Naive thymus-derived CD4-positive, alpha-beta T cell (primary cell): ENCODE measurements at regions not wholly inside any gene's neighbourhood (a gene's known extent, or its start where the extent isn't known, plus 50 kb on each side); places are given as distances from the start of the nearest gene placed in this dataset.
"Not testable (repeated sequence)": the region's sequence is repeated elsewhere in the genome, so short reads cannot be mapped to it uniquely, and the experiment has no call there.

Experiments
- ATAC-seq: fragments of 150-1000 bp; cut with Tn5 transposase; 2 replicates; pipeline ENCODE4 v1.10.0; 2021; ENCODE audit warnings: mild to moderate bottlenecking, moderate library complexity
- CTCF ChIA-PET: fragments of 350-600 bp; sonication (Branson Sonifier 250); formaldehyde crosslinking; loops from one replicate; lab custom pipeline; 2021; ENCODE audit warnings: antibody characterized with exemption; lab: Charles Lee
- POLR2A ChIA-PET: fragments of 350-600 bp; sonication (Branson Sonifier 250); formaldehyde crosslinking; loops from one replicate; lab custom pipeline; 2021; ENCODE audit warnings: antibody characterized with exemption, inconsistent platforms; lab: Charles Lee
- DNase-seq, 9 donors: peaks; one replicate each; pipeline versions ENCODE4 v3.0.0 to v3.0.0-alpha.2; 2020 to 2022; ENCODE audit warnings: mixed read lengths in 1 of 9
- H3K27ac ChIP-seq: one replicate; pipeline ENCODE4 v1.7.0; 2013; ENCODE audit warnings: mild to moderate bottlenecking, low read depth, low read length, moderate library complexity
- H3K27me3 ChIP-seq, 2 donors: one replicate each; pipeline ENCODE4 v1.7.0; 2013; ENCODE audit warnings: low read length in 2 of 2, mild to moderate bottlenecking in 2 of 2, moderate library complexity in 2 of 2; ENCODE audit not compliant: control insufficient read depth in 2 of 2, insufficient read depth in 2 of 2
- H3K36me3 ChIP-seq, 3 experiments: 1 replicate in 2 of 3; 2 replicates in 1 of 3; pipeline ENCODE4 v1.7.0; 2013; ENCODE audit warnings: low read length in 3 of 3, mild to moderate bottlenecking in 3 of 3, moderate library complexity in 1 of 3; ENCODE audit not compliant: insufficient read depth in 3 of 3, control insufficient read depth in 2 of 3
- H3K4me1 ChIP-seq, 2 donors: one replicate each; pipeline ENCODE4 v1.7.0; 2013; ENCODE audit warnings: low read length in 2 of 2, mild to moderate bottlenecking in 2 of 2, moderate library complexity in 1 of 2; ENCODE audit not compliant: control insufficient read depth in 2 of 2, insufficient read depth in 2 of 2
- H3K4me3 ChIP-seq: 2 replicates; pipeline ENCODE4 v1.7.0; 2013; ENCODE audit warnings: mild to moderate bottlenecking, low read length
- H3K9me3 ChIP-seq, 3 experiments: 1 replicate in 2 of 3; 2 replicates in 1 of 3; pipeline ENCODE4 v1.7.0; 2013; ENCODE audit warnings: low read length in 3 of 3; ENCODE audit not compliant: control insufficient read depth in 2 of 3
- H3K27ac Mint-ChIP-seq, 9 donors: one replicate each; pipeline ENCODE4 v1.8.0; 2020 to 2022; ENCODE audit warnings: mixed read lengths in 9 of 9, mild to moderate bottlenecking in 8 of 9, moderate library complexity in 5 of 9, inconsistent platforms in 2 of 9
- H3K27me3 Mint-ChIP-seq, 5 donors: one replicate each; pipeline ENCODE4 v1.8.0; 2021 to 2022; ENCODE audit warnings: mixed read lengths in 5 of 5, mild to moderate bottlenecking in 1 of 5
- H3K36me3 Mint-ChIP-seq, 5 donors: one replicate each; pipeline ENCODE4 v1.8.0; 2020 to 2022; ENCODE audit warnings: mixed read lengths in 5 of 5, mild to moderate bottlenecking in 3 of 5, inconsistent platforms in 1 of 5
- H3K4me1 Mint-ChIP-seq, 7 donors: one replicate each; pipeline ENCODE4 v1.8.0; 2020 to 2022; ENCODE audit warnings: mixed read lengths in 7 of 7, mild to moderate bottlenecking in 3 of 7, inconsistent platforms in 1 of 7
- H3K4me3 Mint-ChIP-seq, 10 donors: one replicate each; pipeline ENCODE4 v1.8.0; 2020 to 2022; ENCODE audit warnings: mild to moderate bottlenecking in 10 of 10, mixed read lengths in 10 of 10, moderate library complexity in 6 of 10, inconsistent platforms in 2 of 10
- H3K9me3 Mint-ChIP-seq, 11 donors: one replicate each; pipeline ENCODE4 v1.8.0; 2020 to 2022; ENCODE audit warnings: mixed read lengths in 11 of 11, mild to moderate bottlenecking in 4 of 11, inconsistent platforms in 1 of 11, moderate library complexity in 1 of 11
- intact Hi-C, 2 donors: fragments of 100-400 bp; cut with micrococcal nuclease; formaldehyde crosslinking; loops; one replicate each; pipeline ENCODE4 v1.15.1; 2023

GRCh38 chr9:91012933-91013841, 211.6 kb downstream of the SYK start:
- Histone ChIP-seq H3K4me1 (no peaks in the 10 kb centered on the region), H3K36me3 (no peaks in the 10 kb centered on the region), H3K4me3 (no peak overlapping the region), H3K27me3 (no peaks in the 10 kb centered on the region), H3K9me3 (no peaks in the 10 kb centered on the region), H3K27ac (no peak overlapping the region)
- no peak for ATAC-seq
- intact Hi-C loops: no loop called here
- Mint-ChIP-seq H3K9me3 (peaks cover 6 to 28% (median 12%) of the 10 kb centered on the region in 11 donors), H3K4me1 (peaks cover 0 to 2% (median 0%) of the 10 kb centered on the region in 7 donors), H3K4me3 (no peak overlapping the region), H3K36me3 (peaks cover 4 to 14% (median 9%) of the 10 kb centered on the region in 5 donors), H3K27me3 (peaks cover 5 to 23% (median 14%) of the 10 kb centered on the region in 5 donors), H3K27ac (no peak overlapping the region)
- ChIA-PET POLR2A (no interaction called here), CTCF (no interaction called here)
- DNase-seq: no peak

- CTCF ChIA-PET: interaction anchor here (1.1 kb wide), 1 partner anchor 15 kb away, joined by 3 read pairs; no protein-coding TSS in a partner anchor
- H3K36me3 ChIP-seq: no peaks in the 10 kb centered on the region
- intact Hi-C loops: no loop called here
- no peak for DNase-seq
- Mint-ChIP-seq H3K27ac (no peak overlapping the region), H3K4me1 (peaks cover 0 to 11% (median 0%) of the 10 kb centered on the region in 7 donors), H3K27me3 (peaks cover 14 to 42% (median 26%) of the 10 kb centered on the region in 5 donors), H3K36me3 (peaks cover 4 to 26% (median 9%) of the 10 kb centered on the region in 5 donors), H3K9me3 (peaks cover 7 to 36% (median 10%) of the 10 kb centered on the region in 11 donors), H3K4me3 (no peak overlapping the region)
- H3K9me3 ChIP-seq: no peaks in the 10 kb centered on the region
- no peaks in the 10 kb centered on the region for H3K27me3 ChIP-seq
- H3K27ac ChIP-seq: no peak overlapping the region
- no peaks in the 10 kb centered on the region for H3K4me1 ChIP-seq
- ATAC-seq: no peak
- POLR2A ChIA-PET: no interaction called here
- no peak overlapping the region for H3K4me3 ChIP-seq
Observed at GRCh38 chr9:91017245-91017644, 215.6 kb downstream of the SYK start.

GRCh38 chr9:91019871-91020270, 218.3 kb downstream of the SYK start:
- H3K27ac ChIP-seq, H3K27me3 ChIP-seq, CTCF ChIA-PET, H3K9me3 ChIP-seq, H3K4me3 ChIP-seq, ATAC-seq, H3K36me3 ChIP-seq, POLR2A ChIA-PET, H3K4me3 Mint-ChIP-seq, H3K4me1 ChIP-seq, H3K27ac Mint-ChIP-seq, DNase-seq, intact Hi-C loops: not testable (repeated sequence)
- Mint-ChIP-seq H3K9me3 (peaks cover 0 to 28% (median 5%) of the 10 kb centered on the region in 11 donors), H3K27me3 (peaks cover 8 to 34% (median 30%) of the 10 kb centered on the region in 5 donors), H3K36me3 (peaks cover 0 to 18% (median 5%) of the 10 kb centered on the region in 5 donors), H3K4me1 (peaks cover 0 to 13% (median 0%) of the 10 kb centered on the region in 7 donors)

- H3K36me3 ChIP-seq, H3K4me3 Mint-ChIP-seq, H3K9me3 ChIP-seq, POLR2A ChIA-PET, H3K27me3 ChIP-seq, H3K27ac ChIP-seq, H3K27ac Mint-ChIP-seq, H3K4me3 ChIP-seq, DNase-seq, intact Hi-C loops, CTCF ChIA-PET, H3K4me1 ChIP-seq, ATAC-seq: not testable (repeated sequence)
- Mint-ChIP-seq H3K27me3 (peaks cover 8 to 38% (median 23%) of the 10 kb centered on the region in 5 donors), H3K36me3 (peaks cover 0 to 16% (median 5%) of the 10 kb centered on the region in 5 donors), H3K9me3 (peaks cover 0 to 25% (median 4%) of the 10 kb centered on the region in 11 donors), H3K4me1 (peaks cover 0 to 13% (median 0%) of the 10 kb centered on the region in 7 donors)
Observed at GRCh38 chr9:91021656-91022055, 220.0 kb downstream of the SYK start.

- ChIA-PET POLR2A (no interaction called here), CTCF (no interaction called here)
- intact Hi-C loops: no loop called here
- H3K4me3 Mint-ChIP-seq: no peak overlapping the region
- H3K4me1 Mint-ChIP-seq: peaks cover 0 to 13% (median 0%) of the 10 kb centered on the region in 7 donors
- no peak overlapping the region for H3K27ac Mint-ChIP-seq
- H3K4me1 ChIP-seq: no peaks in the 10 kb centered on the region
- H3K27me3 ChIP-seq: no peaks in the 10 kb centered on the region
- no peak overlapping the region for H3K4me3 ChIP-seq
- peaks cover 0 to 13% (median 0%) of the 10 kb centered on the region in 5 donors for H3K36me3 Mint-ChIP-seq
- H3K36me3 ChIP-seq: no peaks in the 10 kb centered on the region
- no peak for ATAC-seq
- H3K9me3 Mint-ChIP-seq: peaks cover 0 to 16% (median 2%) of the 10 kb centered on the region in 11 donors
- H3K27ac ChIP-seq: no peak overlapping the region
- peaks cover 8 to 33% (median 22%) of the 10 kb centered on the region in 5 donors for H3K27me3 Mint-ChIP-seq
- DNase-seq: no peak
- no peaks in the 10 kb centered on the region for H3K9me3 ChIP-seq
Observed at GRCh38 chr9:91023741-91024140, 222.1 kb downstream of the SYK start.

GRCh38 chr9:91024841-91025240, 223.2 kb downstream of the SYK start:
- no peaks in the 10 kb centered on the region for H3K4me1 ChIP-seq
- Mint-ChIP-seq H3K4me1 (peaks cover 0 to 13% (median 0%) of the 10 kb centered on the region in 7 donors), H3K27ac (no peak overlapping the region), H3K9me3 (peaks cover 0 to 12% (median 0%) of the 10 kb centered on the region in 11 donors), H3K36me3 (peaks cover 0 to 8% (median 0%) of the 10 kb centered on the region in 5 donors), H3K4me3 (no peak overlapping the region), H3K27me3 (peaks cover 2 to 31% (median 25%) of the 10 kb centered on the region in 5 donors)
- no peaks in the 10 kb centered on the region for H3K27me3 ChIP-seq
- no peaks in the 10 kb centered on the region for H3K9me3 ChIP-seq
- no peak for DNase-seq
- H3K27ac ChIP-seq: no peak overlapping the region
- POLR2A ChIA-PET: no interaction called here
- intact Hi-C loops: no loop called here
- CTCF ChIA-PET: interaction anchor here (0.7 kb wide), 1 partner anchor 434 kb away, joined by 8 read pairs; no protein-coding TSS in a partner anchor
- H3K4me3 ChIP-seq: no peak overlapping the region
- H3K36me3 ChIP-seq: no peaks in the 10 kb centered on the region
- ATAC-seq: no peak
